HL-60 (cell line): ENCODE measurements at regions not wholly inside any gene's neighbourhood (a gene's known extent, or its start where the extent isn't known, plus 50 kb on each side); places are given as distances from the start of the nearest gene placed in this dataset.

Experiments
- CTCF ChIP-seq: IDR thresholded peaks from one replicate; pipeline ENCODE4 v1.5.1; 2011; ENCODE audit warnings: low read length, control low read depth, inconsistent platforms; ENCODE audit not compliant: insufficient read depth
- GABPA ChIP-seq: IDR thresholded peaks from 2 replicates; pipeline ENCODE4 v1.6.1; 2012; ENCODE audit warnings: low read depth
- POLR2AphosphoS5 ChIP-seq: IDR thresholded peaks from 2 replicates; pipeline ENCODE4 v1.6.1; 2012; ENCODE audit warnings: low read depth
- REST ChIP-seq: IDR thresholded peaks from 2 replicates; pipeline ENCODE4 v1.6.1; 2012; ENCODE audit warnings: low read depth; ENCODE audit not compliant: insufficient replicate concordance

GRCh38 chr10:36592964-36593363, 532.4 kb upstream of the ANKRD30A start:
- TF ChIP-seq CTCF (no peak), GABPA (no peak), POLR2AphosphoS5 (no peak), REST (no peak)
